ENCODE measurements at regions not wholly inside any gene's neighbourhood (a gene's known extent, or its start where the extent isn't known, plus 50 kb on each side); places are given as distances from the start of the nearest gene placed in this dataset.

- TF ChIP-seq CTCF (IDR thresholded peaks at IDR 0.05) = no peak
- TF ChIP-seq POLR2A (IDR thresholded peaks at IDR 0.05) = no peak
These were observed 314.9 kb upstream of the STEAP1 start for GRCh38 chr7:89839329-89839728.
